ENCODE measurements at regions not wholly inside any gene's neighbourhood (a gene's known extent, or its start where the extent isn't known, plus 50 kb on each side); places are given as distances from the start of the nearest gene placed in this dataset.
"Not testable (repeated sequence)": the region's sequence is repeated elsewhere in the genome, so short reads cannot be mapped to it uniquely, and the experiment has no call there.

DNA sequence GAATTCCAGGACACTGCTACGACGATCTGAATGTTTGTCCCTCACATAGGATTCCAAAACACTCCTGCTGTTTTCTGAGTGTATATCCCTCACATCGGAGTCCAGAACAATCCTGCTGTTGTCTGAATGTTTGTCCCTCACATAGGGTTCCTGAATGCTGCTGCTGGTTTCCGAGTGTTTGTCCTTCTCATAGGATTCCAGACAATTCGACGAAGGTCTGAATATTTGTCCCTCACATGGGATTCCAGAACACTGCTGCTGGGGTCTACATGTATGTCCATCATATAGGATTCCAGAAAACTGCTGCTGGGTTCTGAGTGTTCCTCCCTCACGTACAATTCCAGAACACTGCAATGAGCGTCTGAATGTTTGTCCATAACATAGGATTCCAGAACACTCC is 219.4 kb downstream of the FOXD4L6 start:
- not testable (repeated sequence) for H3K4me1 Mint-ChIP-seq (ENCODE audit: low read depth); H3K4me3 Mint-ChIP-seq; H3K27me3 Mint-ChIP-seq; H3K27ac Mint-ChIP-seq
- peaks cover 23% of the 10 kb centered on the region for H3K9me3 Mint-ChIP-seq (ENCODE audit: low read depth)
- peaks cover 41% of the 10 kb centered on the region for H3K36me3 Mint-ChIP-seq

DNA sequence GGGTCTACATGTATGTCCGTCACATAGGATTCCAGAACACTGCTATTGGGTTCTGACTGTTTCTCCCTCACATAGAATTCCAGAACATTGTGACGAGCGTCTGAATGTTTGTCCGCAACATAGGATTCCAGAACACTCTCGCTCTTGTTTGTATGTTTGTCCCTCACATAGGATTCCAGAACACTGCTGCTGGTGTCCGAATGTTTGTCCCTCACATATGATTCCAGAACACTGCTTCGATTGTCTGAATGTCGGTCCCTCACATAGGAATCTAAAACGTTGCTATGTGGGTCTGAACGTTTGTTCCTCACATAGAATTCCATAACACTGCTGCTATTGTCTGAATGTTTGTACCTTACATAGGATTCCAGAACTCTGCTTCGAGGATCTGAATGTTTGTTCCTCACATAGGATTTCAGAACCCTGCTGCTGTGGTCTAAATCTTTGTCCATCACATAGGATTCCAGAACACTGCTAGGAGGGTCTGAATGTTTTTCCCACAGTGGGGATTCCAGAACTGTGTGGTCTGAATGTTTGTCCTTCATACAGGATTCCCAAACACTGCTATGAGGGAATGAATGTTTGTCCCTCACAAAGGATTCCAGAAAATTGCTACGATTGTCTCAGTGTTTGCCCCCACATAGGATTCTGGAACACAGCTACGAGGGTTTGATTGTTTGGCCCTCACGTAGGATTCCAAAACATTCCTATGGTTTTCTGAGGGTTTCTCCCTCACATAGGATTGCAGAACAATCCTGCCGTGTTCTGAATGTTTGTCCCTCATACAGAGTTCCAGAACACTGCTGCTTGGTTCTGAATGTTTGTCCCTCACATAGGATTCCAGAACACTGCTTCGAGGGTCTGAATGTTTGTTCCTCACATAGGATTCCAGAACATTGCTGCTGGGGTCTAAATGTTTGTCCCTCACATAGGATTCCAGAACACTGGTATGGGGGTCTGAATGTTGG is 220.5 kb downstream of the FOXD4L6 start:
- no peak overlapping the region for H3K4me3 Mint-ChIP-seq
- H3K36me3 Mint-ChIP-seq, result peaks cover 43% of the 10 kb centered on the region
- peaks cover 4% of the 10 kb centered on the region for H3K27me3 Mint-ChIP-seq
- H3K9me3 Mint-ChIP-seq (ENCODE audit: low read depth), result peaks cover 19% of the 10 kb centered on the region
- no peak overlapping the region for H3K27ac Mint-ChIP-seq
- H3K4me1 Mint-ChIP-seq (ENCODE audit: low read depth), result no peaks in the 10 kb centered on the region

DNA sequence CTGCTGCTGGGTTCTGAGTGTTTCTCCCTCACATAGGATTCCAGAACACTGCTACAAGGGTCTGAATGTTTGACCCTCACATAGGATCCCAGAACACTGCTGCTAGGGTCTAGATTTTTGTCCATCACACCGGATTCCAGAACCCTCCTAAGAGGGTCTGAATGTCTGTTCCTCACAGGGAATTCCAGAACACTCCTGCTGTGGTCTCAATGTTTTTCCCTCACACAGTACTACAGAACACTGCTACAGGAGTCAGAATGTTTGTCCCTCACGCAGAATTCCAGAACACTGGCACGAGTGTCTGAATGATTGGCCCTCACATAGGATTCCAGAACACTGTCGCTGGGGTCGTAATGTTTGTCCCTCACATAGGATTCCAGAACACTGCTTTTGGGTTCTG is 221.6 kb downstream of the FOXD4L6 start:
- not testable (repeated sequence) for H3K4me1 Mint-ChIP-seq (ENCODE audit: low read depth); H3K27me3 Mint-ChIP-seq; H3K4me3 Mint-ChIP-seq; H3K27ac Mint-ChIP-seq
- peaks cover 45% of the 10 kb centered on the region for H3K36me3 Mint-ChIP-seq
- peaks cover 18% of the 10 kb centered on the region for H3K9me3 Mint-ChIP-seq (ENCODE audit: low read depth)

DNA sequence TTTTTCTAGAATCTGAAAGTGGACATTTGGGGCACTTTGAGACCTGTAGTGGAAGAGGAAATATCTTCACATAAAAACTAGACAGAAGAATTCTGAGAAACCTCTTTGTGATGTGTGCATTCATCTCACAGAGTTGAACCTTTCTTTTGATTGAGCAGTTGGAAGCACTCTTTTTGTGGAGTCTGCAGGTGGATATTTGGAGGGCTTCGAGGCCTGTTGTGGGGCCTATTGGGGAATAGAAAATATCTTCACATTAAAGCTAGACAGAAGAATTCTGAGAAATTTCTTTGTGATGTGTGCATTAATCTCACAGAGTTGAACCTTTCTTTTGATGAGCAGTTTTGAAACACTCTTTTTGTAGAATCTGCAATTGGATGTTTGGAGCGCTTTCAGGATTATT is 236.2 kb downstream of the FOXD4L6 start:
- not testable (repeated sequence) for H3K27ac Mint-ChIP-seq; H3K4me1 Mint-ChIP-seq (ENCODE audit: low read depth); H3K4me3 Mint-ChIP-seq; H3K27me3 Mint-ChIP-seq
- H3K36me3 Mint-ChIP-seq, result peaks cover 88% of the 10 kb centered on the region
- H3K9me3 Mint-ChIP-seq (ENCODE audit: low read depth), result peaks cover 60% of the 10 kb centered on the region

DNA sequence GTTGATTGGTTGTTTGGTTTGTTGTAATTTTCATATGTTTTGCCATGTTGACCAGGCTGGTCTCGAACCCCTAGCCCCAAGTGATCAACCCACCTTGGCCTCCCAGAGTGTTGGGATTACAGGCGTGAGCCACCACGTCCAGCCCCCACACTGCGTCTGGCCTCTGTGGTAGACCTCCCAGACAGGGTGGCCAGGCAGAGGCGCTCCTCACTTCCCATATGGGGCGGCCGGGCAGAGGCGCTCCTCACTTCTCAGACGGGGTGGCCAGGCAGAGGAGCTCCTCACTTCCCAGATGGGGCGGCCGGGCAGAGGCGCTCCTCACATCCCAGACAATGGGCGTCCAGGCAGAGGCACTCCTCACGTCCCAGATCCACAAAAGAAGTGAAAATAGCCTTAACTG is 242.6 kb downstream of the FOXD4L6 start:
- Mint-ChIP-seq H3K36me3 (peaks cover 44% of the 10 kb centered on the region), H3K9me3 (ENCODE audit: low read depth) (peaks cover 41% of the 10 kb centered on the region)
- H3K27ac Mint-ChIP-seq; H3K27me3 Mint-ChIP-seq; H3K4me1 Mint-ChIP-seq (ENCODE audit: low read depth); H3K4me3 Mint-ChIP-seq: not testable (repeated sequence)

DNA sequence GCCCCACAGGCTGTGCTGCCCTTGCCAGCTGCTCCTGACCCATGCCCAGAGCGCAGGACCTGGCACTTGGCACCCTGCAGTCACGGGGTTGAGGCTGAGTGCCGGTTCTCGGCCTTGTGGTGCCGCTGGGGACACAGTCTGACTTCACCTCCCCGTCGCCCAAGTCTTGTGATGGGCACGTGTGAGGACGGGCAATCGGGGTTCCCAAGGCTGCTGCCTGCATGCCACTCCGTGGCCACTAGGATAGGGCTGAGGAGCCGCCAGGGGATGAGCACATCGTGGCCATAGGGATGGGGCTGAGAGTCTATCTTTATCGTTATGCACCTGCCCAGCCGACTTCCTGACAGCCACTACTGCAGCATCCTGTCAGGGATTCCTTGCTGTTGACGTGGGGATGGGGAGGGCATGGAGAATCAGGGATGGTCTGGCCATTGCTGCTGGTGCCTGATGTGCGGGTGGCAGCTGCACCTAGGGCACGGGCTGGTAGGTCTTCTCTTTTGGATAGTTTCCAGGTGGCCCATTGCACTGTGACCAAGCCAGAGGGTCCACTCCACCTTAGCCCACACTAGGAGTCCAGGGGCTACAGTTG is 243.5 kb downstream of the FOXD4L6 start:
- peaks cover 39% of the 10 kb centered on the region for H3K36me3 Mint-ChIP-seq
- not testable (repeated sequence) for H3K4me1 Mint-ChIP-seq (ENCODE audit: low read depth)
- H3K9me3 Mint-ChIP-seq (ENCODE audit: low read depth), result peaks cover 40% of the 10 kb centered on the region

DNA sequence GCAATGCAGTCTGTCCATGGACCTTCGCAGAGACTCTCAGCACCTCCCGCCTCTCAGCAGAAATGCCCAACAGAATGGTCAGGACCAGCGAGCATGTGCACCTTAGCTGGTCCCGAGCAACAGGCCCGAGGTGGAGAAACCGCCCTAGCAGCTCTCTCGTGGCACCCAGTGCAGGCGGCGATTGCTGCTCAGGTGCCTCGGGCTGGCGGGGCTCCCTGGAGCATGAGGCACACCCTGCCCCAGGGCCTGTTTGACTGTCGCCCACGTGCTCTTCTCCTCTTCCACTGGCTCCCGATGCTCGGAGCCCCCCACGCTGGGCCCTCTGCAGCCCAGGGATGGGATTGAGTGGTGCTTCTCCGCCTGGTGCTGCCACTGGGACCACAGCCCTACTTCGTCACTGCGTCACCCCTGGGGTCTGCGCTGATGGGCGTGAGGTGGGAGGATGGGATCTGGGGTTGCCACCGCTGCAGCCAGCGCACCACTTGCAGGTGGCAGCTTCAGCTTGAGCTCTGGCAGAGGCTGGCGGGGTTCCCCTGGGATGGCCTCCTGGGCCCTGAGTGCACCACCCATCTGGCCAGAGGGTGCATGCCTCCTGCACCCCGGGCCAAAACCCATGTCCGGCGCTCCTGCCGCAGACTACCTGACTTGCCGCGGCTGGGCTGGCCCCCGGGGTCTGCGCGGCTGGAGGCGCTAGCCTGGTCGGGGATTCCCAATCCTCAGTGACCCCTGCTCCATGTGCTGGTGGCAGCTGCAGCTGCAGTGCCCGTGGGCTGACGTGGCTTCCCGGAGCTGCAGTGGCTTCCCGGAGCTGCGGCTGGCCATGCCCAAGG is 244.2 kb downstream of the FOXD4L6 start:
- Mint-ChIP-seq H3K9me3 (ENCODE audit: low read depth) (peaks cover 44% of the 10 kb centered on the region), H3K27ac (no peak overlapping the region), H3K27me3 (no peaks in the 10 kb centered on the region), H3K36me3 (peaks cover 41% of the 10 kb centered on the region), H3K4me3 (no peak overlapping the region), H3K4me1 (ENCODE audit: low read depth) (no peaks in the 10 kb centered on the region)

More for the DNA sequence above, 243.5 kb downstream of the FOXD4L6 start:
- not testable (repeated sequence) for H3K27ac Mint-ChIP-seq, H3K27me3 Mint-ChIP-seq, H3K4me3 Mint-ChIP-seq

DNA sequence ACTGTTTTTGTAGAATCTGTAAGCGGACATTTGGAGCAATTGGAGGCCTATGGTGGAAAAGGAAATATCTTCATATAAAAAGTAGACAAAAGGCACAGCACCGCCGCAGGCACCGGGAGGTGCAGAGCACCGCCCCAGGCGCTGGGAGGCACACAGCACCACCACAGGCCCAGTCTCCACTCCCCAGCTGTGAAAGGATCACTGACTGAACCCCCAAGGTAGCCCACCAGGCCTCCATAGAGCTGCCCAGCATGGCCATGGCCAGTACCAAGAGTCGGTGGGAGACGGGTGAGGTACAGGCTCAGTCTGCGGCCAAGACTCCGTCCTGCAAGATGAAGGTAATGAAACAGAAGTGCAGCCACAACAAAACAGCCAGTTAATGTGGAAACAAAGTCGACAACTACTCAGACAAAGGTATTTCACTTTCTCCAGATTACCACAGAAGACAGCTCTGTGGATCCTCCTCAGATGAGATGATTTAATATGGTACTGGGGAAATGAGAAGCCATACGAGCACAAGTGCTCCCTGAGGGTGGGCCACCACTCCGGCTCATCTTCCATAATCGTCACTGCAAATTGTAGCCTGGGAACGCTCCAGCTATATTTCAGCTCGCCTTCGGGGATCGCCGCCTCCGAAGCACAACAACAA is 244.9 kb downstream of the FOXD4L6 start:
- not testable (repeated sequence) for H3K27ac Mint-ChIP-seq; H3K4me3 Mint-ChIP-seq; H3K4me1 Mint-ChIP-seq (ENCODE audit: low read depth); H3K27me3 Mint-ChIP-seq
- H3K9me3 Mint-ChIP-seq (ENCODE audit: low read depth), result peaks cover 37% of the 10 kb centered on the region
- H3K36me3 Mint-ChIP-seq, result peaks cover 35% of the 10 kb centered on the region

DNA sequence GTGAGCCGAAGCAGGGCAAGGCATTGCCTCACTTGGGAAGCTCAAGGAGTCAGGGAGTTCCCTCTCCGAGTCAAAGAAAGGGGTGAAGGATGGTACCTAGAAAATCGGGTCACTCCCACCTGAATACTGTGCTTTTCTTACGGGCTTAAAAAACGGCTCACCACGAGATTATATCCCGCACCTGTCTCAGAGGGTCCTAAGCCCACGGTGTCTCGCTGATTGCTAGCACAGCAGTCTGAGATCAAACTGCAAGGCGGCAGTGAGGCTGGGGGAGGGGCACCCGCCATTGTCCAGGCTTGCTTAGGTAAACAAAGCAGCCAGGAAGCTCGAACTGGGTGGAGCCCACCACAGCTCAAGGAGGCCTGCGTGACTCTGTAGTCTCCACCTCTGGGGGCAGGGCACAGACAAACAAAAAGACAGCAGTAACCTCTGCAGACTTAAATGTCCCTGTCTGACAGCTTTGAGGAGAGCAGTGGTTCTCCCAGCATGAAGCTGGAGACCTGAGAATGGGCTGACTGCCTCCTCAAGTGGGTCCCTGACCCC is 254.7 kb downstream of the FOXD4L6 start:
- not testable (repeated sequence) for H3K4me1 Mint-ChIP-seq (ENCODE audit: low read depth); H3K27me3 Mint-ChIP-seq; H3K27ac Mint-ChIP-seq; H3K4me3 Mint-ChIP-seq
- Mint-ChIP-seq H3K9me3 (ENCODE audit: low read depth) (peaks cover 15% of the 10 kb centered on the region), H3K36me3 (peaks cover 45% of the 10 kb centered on the region)

DNA sequence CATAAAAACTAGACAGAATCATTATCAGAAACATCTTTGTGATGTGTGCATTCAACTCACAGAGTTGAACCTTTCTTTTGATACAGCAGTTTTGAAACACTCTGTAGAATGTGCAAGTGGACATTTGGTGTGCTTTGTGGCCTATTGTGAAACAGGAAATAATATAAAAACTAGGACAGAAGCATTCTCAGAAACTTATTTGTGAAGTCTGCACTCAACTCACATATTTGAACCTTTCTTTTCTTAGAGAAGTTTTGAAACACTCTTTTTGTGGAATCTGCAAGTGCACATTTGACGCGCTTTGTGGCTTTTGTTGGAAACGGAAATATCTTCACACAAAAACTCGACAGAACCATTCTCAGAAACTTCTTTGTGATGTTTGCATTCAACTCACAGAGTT is 260.0 kb downstream of the FOXD4L6 start:
- not testable (repeated sequence) for H3K4me3 Mint-ChIP-seq; H3K27me3 Mint-ChIP-seq; H3K4me1 Mint-ChIP-seq (ENCODE audit: low read depth); H3K27ac Mint-ChIP-seq
- Mint-ChIP-seq H3K9me3 (ENCODE audit: low read depth) (peaks cover 15% of the 10 kb centered on the region), H3K36me3 (peaks cover 44% of the 10 kb centered on the region)
